ENCODE measurements at regions not wholly inside any gene's neighbourhood (a gene's known extent, or its start where the extent isn't known, plus 50 kb on each side); places are given as distances from the start of the nearest gene placed in this dataset.

- no peak overlapping the region for H3K4me3 ChIP-seq (ENCODE audit: low read depth, low read length)
- TF ChIP-seq, protein P1, sequence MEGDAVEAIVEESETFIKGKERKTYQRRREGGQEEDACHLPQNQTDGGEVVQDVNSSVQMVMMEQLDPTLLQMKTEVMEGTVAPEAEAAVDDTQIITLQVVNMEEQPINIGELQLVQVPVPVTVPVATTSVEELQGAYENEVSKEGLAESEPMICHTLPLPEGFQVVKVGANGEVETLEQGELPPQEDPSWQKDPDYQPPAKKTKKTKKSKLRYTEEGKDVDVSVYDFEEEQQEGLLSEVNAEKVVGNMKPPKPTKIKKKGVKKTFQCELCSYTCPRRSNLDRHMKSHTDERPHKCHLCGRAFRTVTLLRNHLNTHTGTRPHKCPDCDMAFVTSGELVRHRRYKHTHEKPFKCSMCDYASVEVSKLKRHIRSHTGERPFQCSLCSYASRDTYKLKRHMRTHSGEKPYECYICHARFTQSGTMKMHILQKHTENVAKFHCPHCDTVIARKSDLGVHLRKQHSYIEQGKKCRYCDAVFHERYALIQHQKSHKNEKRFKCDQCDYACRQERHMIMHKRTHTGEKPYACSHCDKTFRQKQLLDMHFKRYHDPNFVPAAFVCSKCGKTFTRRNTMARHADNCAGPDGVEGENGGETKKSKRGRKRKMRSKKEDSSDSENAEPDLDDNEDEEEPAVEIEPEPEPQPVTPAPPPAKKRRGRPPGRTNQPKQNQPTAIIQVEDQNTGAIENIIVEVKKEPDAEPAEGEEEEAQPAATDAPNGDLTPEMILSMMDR (conservative IDR thresholded peaks at IDR 0.05; ENCODE audit: low read depth, low read length), result no peak
- DNase-seq (ENCODE audit: low read depth), result no peak
These were observed 59.7 kb downstream of the NAA11 start for GRCh38 chr4:79266136-79266535.

GRCh38 chr4:79259242-79259641 lies 66.6 kb downstream of the NAA11 start:
- no peak overlapping the region for H3K4me3 ChIP-seq (ENCODE audit: low read depth, low read length)
- TF ChIP-seq, protein P1 (conservative IDR thresholded peaks at IDR 0.05; ENCODE audit: low read depth, low read length), result no peak
- DNase-seq (ENCODE audit: low read depth), result no peak

DNA sequence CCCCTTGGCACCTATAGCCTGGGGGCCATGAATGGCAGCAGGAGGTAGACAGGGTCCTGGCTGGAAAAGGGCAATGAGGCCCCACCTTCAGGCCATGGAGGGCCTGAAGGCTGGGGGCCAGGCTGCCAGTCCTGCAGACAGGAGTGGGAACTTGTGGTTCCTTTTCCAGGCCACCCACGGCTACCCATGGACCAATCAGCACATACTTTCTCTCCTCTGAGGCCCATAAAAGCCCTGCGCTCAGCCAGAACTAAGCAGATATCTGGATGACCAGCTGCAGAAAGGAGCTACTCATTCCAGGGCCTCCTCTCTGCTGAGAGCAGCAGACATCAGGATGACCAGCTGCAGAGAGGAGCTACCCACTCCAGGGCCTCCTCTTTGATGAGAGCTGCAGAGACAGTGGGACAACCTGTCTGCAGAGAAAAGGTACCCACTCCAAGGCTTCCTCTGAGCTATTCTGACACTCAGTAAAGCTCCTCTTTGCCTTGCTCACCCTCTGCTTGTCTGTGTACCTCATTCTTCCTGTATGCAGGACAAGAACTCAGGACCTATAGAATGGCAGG lies 67.2 kb downstream of the NAA11 start:
- TF ChIP-seq, protein P1 (conservative IDR thresholded peaks at IDR 0.05; ENCODE audit: low read depth, low read length), result no peak
- no peak overlapping the region for H3K4me3 ChIP-seq (ENCODE audit: low read depth, low read length)
- no peak for DNase-seq (ENCODE audit: low read depth)

DNA sequence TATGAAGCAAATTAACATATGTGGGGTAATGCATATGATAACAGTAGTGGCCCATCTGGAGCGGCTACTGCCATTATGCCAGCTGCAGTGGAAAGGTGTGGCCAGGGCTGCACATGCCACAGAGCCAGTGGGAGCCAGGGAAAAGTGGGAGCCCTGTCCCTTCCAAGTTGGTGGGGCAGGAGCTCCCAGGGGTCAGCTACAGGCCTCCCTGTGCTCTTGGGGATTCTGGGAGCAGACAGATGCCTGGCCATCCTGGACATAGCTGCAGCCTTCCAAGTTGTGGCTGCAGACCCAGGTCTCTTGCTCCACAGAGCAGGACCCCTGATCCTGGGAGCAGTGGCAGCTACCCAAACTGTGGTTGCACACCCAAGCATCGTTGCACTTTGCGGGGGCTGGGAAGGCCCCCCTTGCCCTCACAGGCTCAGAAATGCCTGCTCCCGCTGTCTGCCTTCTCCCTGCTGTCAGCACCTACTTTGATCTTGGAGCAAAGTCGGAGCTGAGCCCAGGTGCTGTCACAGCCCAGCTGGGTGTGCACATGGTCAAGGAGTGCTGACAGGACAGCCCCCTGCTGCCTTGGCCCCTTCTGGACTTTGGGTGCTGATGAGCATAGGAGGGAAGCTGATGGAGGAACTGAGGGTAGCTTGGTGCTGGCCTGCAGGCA lies 67.8 kb downstream of the NAA11 start:
- no peak overlapping the region for H3K4me3 ChIP-seq (ENCODE audit: low read depth, low read length)
- DNase-seq (ENCODE audit: low read depth), result no peak
- TF ChIP-seq, protein P1 (conservative IDR thresholded peaks at IDR 0.05; ENCODE audit: low read depth, low read length), result no peak

DNA sequence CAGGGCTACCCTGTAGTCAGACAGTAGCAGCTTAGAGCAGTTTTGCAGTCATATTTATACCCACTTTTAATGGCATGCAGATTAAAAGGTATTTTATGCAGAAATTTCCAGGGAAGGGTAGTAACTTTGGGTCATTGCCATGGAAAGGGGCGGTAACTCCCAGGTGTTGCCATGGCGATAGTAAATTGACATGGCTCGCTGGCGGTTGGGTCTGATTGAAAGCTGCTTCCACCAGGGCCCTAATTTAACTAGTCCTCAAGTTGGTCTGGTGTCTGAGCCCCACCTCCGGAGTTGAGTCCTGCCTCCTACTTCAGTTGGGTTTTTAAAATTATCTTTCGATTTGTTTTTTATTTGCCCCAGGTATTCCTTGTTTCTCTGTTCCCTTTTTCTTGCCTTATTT lies 70.1 kb downstream of the NAA11 start:
- H3K4me3 ChIP-seq (ENCODE audit: low read depth, low read length), result no peak overlapping the region
- TF ChIP-seq, protein P1 (conservative IDR thresholded peaks at IDR 0.05; ENCODE audit: low read depth, low read length), result no peak
- DNase-seq (ENCODE audit: low read depth), result no peak

DNA sequence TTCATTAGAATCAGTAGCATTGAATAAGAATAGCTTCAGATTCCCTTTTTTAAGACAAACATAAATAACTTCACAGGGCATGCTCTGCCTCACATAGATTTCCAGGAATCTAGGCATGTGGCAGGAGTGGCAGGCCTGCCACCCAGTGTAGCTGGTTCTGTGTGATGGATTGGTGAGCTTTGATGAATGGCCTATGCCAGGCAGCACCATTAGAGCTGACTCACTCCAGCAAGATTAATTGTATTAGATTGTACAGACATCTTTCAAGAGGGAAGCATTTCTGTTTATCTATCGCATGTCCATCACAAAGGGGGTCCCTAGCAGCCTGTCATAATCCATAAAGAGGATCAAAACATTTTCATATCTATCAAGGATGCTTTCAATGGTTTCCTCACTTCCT lies 71.9 kb downstream of the NAA11 start:
- TF ChIP-seq, protein P1 (conservative IDR thresholded peaks at IDR 0.05; ENCODE audit: low read depth, low read length), result no peak
- no peak for DNase-seq (ENCODE audit: low read depth)
- no peak overlapping the region for H3K4me3 ChIP-seq (ENCODE audit: low read depth, low read length)

GRCh38 chr4:79253168-79253567 lies 72.7 kb downstream of the NAA11 start:
- no peak overlapping the region for H3K4me3 ChIP-seq (ENCODE audit: low read depth, low read length)
- DNase-seq (ENCODE audit: low read depth), result no peak
- TF ChIP-seq, protein P1 (conservative IDR thresholded peaks at IDR 0.05; ENCODE audit: low read depth, low read length), result no peak

All from epithelial cell of proximal tubule (primary cell).